GM12892 (cell line): ENCODE measurements at regions not wholly inside any gene's neighbourhood (a gene's known extent, or its start where the extent isn't known, plus 50 kb on each side); places are given as distances from the start of the nearest gene placed in this dataset.

Experiments
- POLR2A ChIP-seq: IDR thresholded peaks from 2 replicates; pipeline ENCODE4 v1.6.1; 2011; ENCODE audit warnings: low read depth, low read length, control low read depth
- POLR2AphosphoS5 ChIP-seq: IDR thresholded peaks from 2 replicates; pipeline ENCODE4 v1.6.1; 2011; ENCODE audit warnings: low read depth, low read length, control low read depth
- TAF1 ChIP-seq: IDR thresholded peaks from 2 replicates; pipeline ENCODE4 v1.6.1; 2011; ENCODE audit warnings: low read depth, mild to moderate bottlenecking, control low read depth, low read length, borderline replicate concordance

GRCh38 chr6:164200071-164200470 is 785.6 kb downstream of the QKI start:
- TF ChIP-seq POLR2AphosphoS5 = no peak
- no peak for TF ChIP-seq POLR2A
- no peak for TF ChIP-seq TAF1
